HG02943 (cell line): ENCODE measurements at regions not wholly inside any gene's neighbourhood (a gene's known extent, or its start where the extent isn't known, plus 50 kb on each side); places are given as distances from the start of the nearest gene placed in this dataset.

Experiments
- ATAC-seq: cut with Tn5 transposase; IDR thresholded peaks from one replicate; pipeline ENCODE4 v1.9.1; 2021; ENCODE audit warnings: mild to moderate bottlenecking, low read depth, moderate library complexity; ENCODE audit not compliant: unreplicated experiment

- ATAC-seq: no peak
Measured at GRCh38 chr4:186016796-186017195, 52.2 kb upstream of the TLR3 start.

GRCh38 chr4:186017801-186018200 lies 51.2 kb upstream of the TLR3 start:
- ATAC-seq: no peak

DNA sequence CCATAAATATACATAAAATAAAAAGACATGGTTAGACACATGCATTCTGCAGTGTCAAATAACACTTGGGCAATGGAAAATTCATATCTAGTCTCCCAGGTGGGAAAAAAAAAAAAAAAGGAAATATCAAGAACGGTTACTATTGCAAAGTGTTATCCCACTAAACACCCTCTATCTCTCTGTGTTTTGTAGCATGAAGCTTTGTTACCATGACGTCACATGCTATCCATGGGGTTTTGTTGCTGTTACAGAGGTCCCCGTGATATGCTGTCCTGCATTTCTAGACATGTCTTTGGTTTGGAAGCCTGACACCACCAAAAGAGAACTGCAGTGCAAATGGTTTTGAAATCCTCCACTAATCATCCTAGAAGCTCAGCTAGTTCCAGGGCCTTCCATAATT lies 50.7 kb upstream of the TLR3 start:
- ATAC-seq: no peak

DNA sequence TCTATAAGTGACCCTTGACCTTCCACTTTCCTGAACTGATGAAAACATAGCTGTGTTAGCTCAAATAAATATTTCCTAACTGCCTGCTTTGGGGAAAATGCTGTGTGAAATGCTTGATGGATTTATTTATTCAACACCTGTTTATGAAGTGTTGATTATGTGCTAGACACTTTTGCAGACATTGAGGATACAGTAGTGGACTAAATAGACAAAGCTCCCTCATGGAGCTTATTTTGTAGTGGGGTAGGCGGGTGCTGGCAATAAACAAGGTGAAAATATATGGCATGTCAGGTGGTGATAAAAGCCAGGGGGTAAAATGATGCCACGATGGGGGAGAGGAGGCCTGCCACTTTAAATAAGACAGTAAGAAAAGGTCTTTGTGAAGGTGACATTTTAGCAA lies 50.2 kb upstream of the TLR3 start:
- ATAC-seq: no peak
